ENCODE measurements at regions not wholly inside any gene's neighbourhood (a gene's known extent, or its start where the extent isn't known, plus 50 kb on each side); places are given as distances from the start of the nearest gene placed in this dataset.

DNA sequence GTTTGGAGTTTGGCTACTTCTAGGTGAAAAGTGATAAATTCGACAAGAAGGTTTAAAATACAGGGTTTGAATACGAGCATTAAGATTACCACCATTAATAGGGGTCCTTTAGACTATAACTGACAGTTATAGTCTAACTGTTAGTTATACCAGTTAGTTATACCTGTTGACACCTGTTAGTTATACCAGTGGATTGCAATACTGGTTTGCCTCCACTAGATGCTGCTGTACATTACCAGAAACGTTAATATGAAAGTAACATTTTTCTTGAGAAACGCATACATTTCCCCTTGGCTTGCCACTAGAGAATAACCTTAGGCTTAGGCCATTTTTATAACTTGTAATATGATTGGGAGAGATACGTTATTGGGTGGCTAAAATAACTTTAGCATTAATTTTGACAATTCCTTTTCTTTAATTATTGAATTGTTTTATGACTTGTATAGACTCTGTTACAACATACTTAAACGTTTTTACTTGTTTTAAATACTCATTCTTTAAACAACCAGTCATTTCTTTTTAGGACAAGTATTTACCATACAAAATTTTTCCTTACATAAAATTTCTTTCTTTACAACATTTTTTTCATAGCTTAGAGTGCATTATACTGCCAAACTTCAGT is 911.2 kb downstream of the FSTL5 start:
- TF ChIP-seq, protein P1, sequence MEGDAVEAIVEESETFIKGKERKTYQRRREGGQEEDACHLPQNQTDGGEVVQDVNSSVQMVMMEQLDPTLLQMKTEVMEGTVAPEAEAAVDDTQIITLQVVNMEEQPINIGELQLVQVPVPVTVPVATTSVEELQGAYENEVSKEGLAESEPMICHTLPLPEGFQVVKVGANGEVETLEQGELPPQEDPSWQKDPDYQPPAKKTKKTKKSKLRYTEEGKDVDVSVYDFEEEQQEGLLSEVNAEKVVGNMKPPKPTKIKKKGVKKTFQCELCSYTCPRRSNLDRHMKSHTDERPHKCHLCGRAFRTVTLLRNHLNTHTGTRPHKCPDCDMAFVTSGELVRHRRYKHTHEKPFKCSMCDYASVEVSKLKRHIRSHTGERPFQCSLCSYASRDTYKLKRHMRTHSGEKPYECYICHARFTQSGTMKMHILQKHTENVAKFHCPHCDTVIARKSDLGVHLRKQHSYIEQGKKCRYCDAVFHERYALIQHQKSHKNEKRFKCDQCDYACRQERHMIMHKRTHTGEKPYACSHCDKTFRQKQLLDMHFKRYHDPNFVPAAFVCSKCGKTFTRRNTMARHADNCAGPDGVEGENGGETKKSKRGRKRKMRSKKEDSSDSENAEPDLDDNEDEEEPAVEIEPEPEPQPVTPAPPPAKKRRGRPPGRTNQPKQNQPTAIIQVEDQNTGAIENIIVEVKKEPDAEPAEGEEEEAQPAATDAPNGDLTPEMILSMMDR (IDR thresholded peaks at IDR 0.05): peak; percentile 50
- TF ChIP-seq EZH2 (IDR thresholded peaks at IDR 0.05; ENCODE audit: borderline replicate concordance, insufficient read depth, low read depth, low read length, poor library complexity, severe bottlenecking): no peak

All from B cell (primary cell).